BE2C (cell line): ENCODE measurements at regions not wholly inside any gene's neighbourhood (a gene's known extent, or its start where the extent isn't known, plus 50 kb on each side); places are given as distances from the start of the nearest gene placed in this dataset.

ENCODE experiments used
- DNase-seq: peaks from one replicate; pipeline ENCODE4 v3.0.0-alpha.2; 2020
- H3K27me3 ChIP-seq: fragments of 250-450 bp; sonication (Bioruptor Pico); 2 replicates; pipeline ENCODE4 v1.5.1; 2020; ENCODE audit warnings: mild to moderate bottlenecking
- H3K36me3 ChIP-seq: fragments of 250-450 bp; sonication (Bioruptor Pico); 2 replicates; pipeline ENCODE4 v1.5.1; 2020; ENCODE audit warnings: mild to moderate bottlenecking
- H3K4me1 ChIP-seq: fragments of 250-450 bp; sonication (Bioruptor Pico); 2 replicates; pipeline ENCODE4 v1.5.1; 2020
- H3K4me3 ChIP-seq: 2 replicates; pipeline ENCODE4 v1.5.1; 2011; ENCODE audit warnings: low read depth, low read length
- H3K9me3 ChIP-seq: fragments of 250-450 bp; sonication (Bioruptor Pico); 2 replicates; pipeline ENCODE4 v1.5.1; 2020
- CTCF ChIP-seq: IDR thresholded peaks from 2 replicates; pipeline ENCODE4 v1.5.1; 2012; ENCODE audit warnings: mild to moderate bottlenecking, low read depth, low read length

DNA sequence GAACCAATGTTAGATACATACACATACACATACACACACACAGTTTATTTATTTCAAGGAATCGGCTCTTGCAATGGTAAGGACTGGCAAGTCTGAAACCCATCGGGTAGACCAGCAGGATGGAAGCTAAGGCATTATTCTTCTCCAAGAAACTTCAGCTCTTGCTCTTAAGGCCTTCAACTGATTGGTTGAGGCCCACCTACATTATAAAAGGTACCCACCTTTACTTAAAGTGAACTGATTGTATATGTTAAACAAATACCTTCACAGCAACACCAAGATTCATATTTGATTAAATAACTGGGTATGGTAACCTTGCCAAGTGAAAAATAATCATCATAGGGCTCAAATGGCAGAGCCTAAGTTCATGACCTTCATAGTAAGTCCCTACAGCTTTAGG lies 695.5 kb downstream of the BCL11B start:
- no peak for DNase-seq
- no peak for TF ChIP-seq CTCF
- H3K36me3 ChIP-seq, result no peaks in the 10 kb centered on the region

DNA sequence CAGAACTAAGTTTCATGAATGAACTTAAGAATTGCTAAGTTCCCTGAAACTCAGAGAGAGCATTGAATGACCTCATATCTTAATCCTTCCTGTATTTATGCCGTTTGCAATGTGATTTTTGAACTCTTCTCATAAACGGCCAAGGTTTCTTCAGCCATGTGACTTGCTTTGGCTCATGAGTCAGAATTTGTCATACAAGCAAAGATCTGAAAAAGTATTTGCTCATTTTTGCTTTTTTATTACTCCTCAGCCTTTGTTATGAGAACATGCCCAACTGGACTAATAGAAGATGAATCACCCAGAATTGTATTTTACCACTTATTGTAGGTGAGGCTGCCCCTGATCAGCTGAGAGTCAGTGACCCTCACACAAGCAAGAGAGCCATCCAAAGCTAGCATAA lies 693.8 kb downstream of the BCL11B start:
- TF ChIP-seq CTCF, result no peak
- no peak for DNase-seq
- H3K4me3 ChIP-seq, result no peak overlapping the region

More for the DNA sequence above, 695.5 kb downstream of the BCL11B start:
- no peaks in the 10 kb centered on the region for H3K27me3 ChIP-seq
- no peaks in the 10 kb centered on the region for H3K4me1 ChIP-seq
- H3K4me3 ChIP-seq, result no peak overlapping the region
- no peaks in the 10 kb centered on the region for H3K9me3 ChIP-seq

GRCh38 chr14:98579140-98579539 lies 692.9 kb downstream of the BCL11B start:
- no peak for TF ChIP-seq CTCF
- DNase-seq, result no peak
- Histone ChIP-seq H3K27me3 (no peaks in the 10 kb centered on the region), H3K4me1 (no peaks in the 10 kb centered on the region), H3K9me3 (no peaks in the 10 kb centered on the region), H3K36me3 (no peaks in the 10 kb centered on the region), H3K4me3 (no peak overlapping the region)

More for the DNA sequence above, 693.8 kb downstream of the BCL11B start:
- Histone ChIP-seq H3K27me3 (no peaks in the 10 kb centered on the region), H3K36me3 (no peaks in the 10 kb centered on the region), H3K9me3 (no peaks in the 10 kb centered on the region), H3K4me1 (no peaks in the 10 kb centered on the region)

- Histone ChIP-seq H3K9me3 (no peaks in the 10 kb centered on the region), H3K4me3 (no peak overlapping the region), H3K4me1 (no peaks in the 10 kb centered on the region), H3K27me3 (no peaks in the 10 kb centered on the region), H3K36me3 (no peaks in the 10 kb centered on the region)
- TF ChIP-seq CTCF, result no peak
- DNase-seq, result no peak
Measured at GRCh38 chr14:98580131-98580678, 691.8 kb downstream of the BCL11B start.

DNA sequence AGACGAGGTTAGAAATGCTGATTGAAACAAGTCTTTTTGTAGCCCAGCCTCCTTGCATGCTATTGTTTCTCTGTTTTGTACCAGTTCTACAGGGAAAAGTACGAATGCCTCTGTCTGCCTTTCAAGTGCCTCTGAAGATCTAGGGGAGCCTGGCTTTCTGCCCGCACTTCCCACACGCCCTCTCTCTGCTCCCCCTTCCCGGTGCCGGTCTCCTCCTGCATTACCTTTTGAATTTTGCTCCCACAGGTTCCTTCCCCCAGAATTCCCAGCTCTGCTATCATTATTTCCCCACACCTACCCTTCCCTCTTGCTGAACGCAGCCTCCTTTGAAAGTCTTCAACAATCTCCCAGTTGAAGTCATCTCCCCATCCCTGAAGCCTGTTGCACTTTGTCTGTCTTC lies 689.7 kb downstream of the BCL11B start:
- no peaks in the 10 kb centered on the region for H3K27me3 ChIP-seq
- H3K4me3 ChIP-seq, result no peak overlapping the region
- H3K9me3 ChIP-seq, result no peaks in the 10 kb centered on the region
- TF ChIP-seq CTCF, result no peak
- no peaks in the 10 kb centered on the region for H3K4me1 ChIP-seq
- no peaks in the 10 kb centered on the region for H3K36me3 ChIP-seq
- no peak for DNase-seq

- no peaks in the 10 kb centered on the region for H3K36me3 ChIP-seq
- H3K4me3 ChIP-seq, result no peak overlapping the region
- H3K4me1 ChIP-seq, result no peaks in the 10 kb centered on the region
- DNase-seq, result no peak
- no peaks in the 10 kb centered on the region for H3K27me3 ChIP-seq
- no peaks in the 10 kb centered on the region for H3K9me3 ChIP-seq
- no peak for TF ChIP-seq CTCF
Measured at GRCh38 chr14:98591161-98591560, 680.8 kb downstream of the BCL11B start.
